ENCODE measurements at regions not wholly inside any gene's neighbourhood (a gene's known extent, or its start where the extent isn't known, plus 50 kb on each side); places are given as distances from the start of the nearest gene placed in this dataset.

DNA sequence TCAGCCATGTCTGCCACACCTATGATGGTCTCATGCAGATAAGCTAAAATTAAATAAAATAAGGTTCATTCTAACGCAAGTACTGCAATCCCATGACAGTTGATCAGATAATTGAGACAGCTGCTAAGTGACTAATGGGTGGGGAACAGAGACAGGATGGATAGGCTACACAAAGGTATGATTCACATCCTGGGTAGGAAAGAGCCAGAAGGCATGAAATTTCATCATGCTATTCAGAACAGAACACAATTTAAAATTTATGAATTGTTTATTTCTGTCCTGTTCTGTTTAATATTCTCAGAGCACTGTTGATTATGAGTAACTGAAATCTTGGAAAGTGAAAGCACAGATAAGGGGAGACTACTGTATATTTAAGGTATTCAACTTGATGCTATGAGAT, 381.8 kb upstream of the SORCS1 start:
- Histone ChIP-seq H3K9me3 (ENCODE audit: control insufficient read depth in 4 of 4, low read length in 3 of 4) (no peaks in the 10 kb centered on the region), H3K27me3 (ENCODE audit: control insufficient read depth in 4 of 4, insufficient read depth in 4 of 4, low read length in 3 of 4) (no peaks in the 10 kb centered on the region), H3K36me3 (ENCODE audit: control insufficient read depth in 4 of 4, insufficient read depth in 3 of 4, low read depth in 1 of 4, low read length in 3 of 4) (no peaks in the 10 kb centered on the region), H3K4me1 (ENCODE audit: control insufficient read depth in 4 of 4, insufficient read depth in 4 of 4, low read length in 3 of 4) (no peaks in the 10 kb centered on the region), H3K27ac (ENCODE audit: low read depth in 1 of 2, low read length in 2 of 2) (no peak overlapping the region), H3K9ac (ENCODE audit: low read depth in 1 of 2, low read length in 2 of 2) (no peak overlapping the region), H3K4me3 (ENCODE audit: low read depth in 1 of 3, low read length in 3 of 3) (no peak overlapping the region)
- no peak for TF ChIP-seq NR2F2 (IDR thresholded peaks at IDR 0.05)
- TF ChIP-seq ATF3 (IDR thresholded peaks at IDR 0.05), result no peak
- TF ChIP-seq GABPA (IDR thresholded peaks at IDR 0.05 in 1 of 2, conservative IDR thresholded peaks at IDR 0.05 in 1 of 2), result no peak
- TF ChIP-seq REST (IDR thresholded peaks at IDR 0.05), result no peak
- no peak for DNase-seq (ENCODE audit: low spot score)
- 34% methylated on average over 1 of the region's 1 CpG for WGBS

DNA sequence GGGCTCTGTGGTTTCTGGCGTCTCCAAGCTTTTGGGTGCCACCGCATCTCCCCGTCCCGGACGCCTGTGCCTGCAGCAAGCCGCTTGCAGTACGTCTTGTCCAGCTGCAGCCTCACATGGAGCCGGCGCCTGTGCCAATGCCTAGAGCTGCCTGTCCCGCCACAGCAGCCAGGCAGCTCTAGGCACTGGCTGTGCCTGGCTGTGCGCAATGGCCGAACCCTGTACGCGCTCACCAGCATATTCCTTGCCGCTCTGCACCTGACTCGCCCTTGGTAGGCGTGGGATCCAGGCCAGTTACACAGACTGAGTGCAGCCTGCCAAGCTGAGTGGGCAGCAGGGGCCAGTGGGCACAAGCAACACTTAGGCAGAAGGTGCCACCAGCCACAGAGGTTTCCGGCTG, 381.2 kb upstream of the SORCS1 start:
- TF ChIP-seq RAD21 (IDR thresholded peaks at IDR 0.05) (no peak), YY1 (IDR thresholded peaks at IDR 0.05) (no peak), NR2F2 (IDR thresholded peaks at IDR 0.05) (no peak), EGR1 (IDR thresholded peaks at IDR 0.05; ENCODE audit: low read depth in 2 of 2) (no peak), GABPA (IDR thresholded peaks at IDR 0.05 in 1 of 2, conservative IDR thresholded peaks at IDR 0.05 in 1 of 2) (no peak), SP1 (IDR thresholded peaks at IDR 0.05) (no peak), ZBTB33 (IDR thresholded peaks at IDR 0.05) (no peak), TAF1 (conservative IDR thresholded peaks at IDR 0.05) (no peak), RXRA (IDR thresholded peaks at IDR 0.05) (no peak), JUND (IDR thresholded peaks at IDR 0.05) (no peak), ATF3 (IDR thresholded peaks at IDR 0.05) (no peak), HNF4A (conservative IDR thresholded peaks at IDR 0.05) (no peak), FOXA2 (IDR thresholded peaks at IDR 0.05) (no peak), CTCF (IDR thresholded peaks at IDR 0.05; ENCODE audit: low read depth, low read length, missing input control) (no peak), REST (IDR thresholded peaks at IDR 0.05) (no peak), FOXA1 (IDR thresholded peaks at IDR 0.05) (no peak)
- DNase-seq (ENCODE audit: low spot score), result no peak
- no peak overlapping the region for H3K9ac ChIP-seq (ENCODE audit: low read depth in 1 of 2, low read length in 2 of 2)

More for the DNA sequence above, 381.2 kb upstream of the SORCS1 start:
- Histone ChIP-seq H3K9me3 (ENCODE audit: control insufficient read depth in 4 of 4, low read length in 3 of 4) (no peaks in the 10 kb centered on the region), H3K4me1 (ENCODE audit: control insufficient read depth in 4 of 4, insufficient read depth in 4 of 4, low read length in 3 of 4) (no peaks in the 10 kb centered on the region), H3K27ac (ENCODE audit: low read depth in 1 of 2, low read length in 2 of 2) (no peak overlapping the region), H3K36me3 (ENCODE audit: control insufficient read depth in 4 of 4, insufficient read depth in 3 of 4, low read depth in 1 of 4, low read length in 3 of 4) (no peaks in the 10 kb centered on the region), H3K4me3 (ENCODE audit: low read depth in 1 of 3, low read length in 3 of 3) (no peak overlapping the region), H3K27me3 (ENCODE audit: control insufficient read depth in 4 of 4, insufficient read depth in 4 of 4, low read length in 3 of 4) (no peaks in the 10 kb centered on the region)
- 90% methylated on average over 18 of the region's 18 CpGs for WGBS

Measured in liver (tissue), 8 donors.